Esophagus muscularis mucosa (tissue), 4 donors: ENCODE measurements at regions not wholly inside any gene's neighbourhood (a gene's known extent, or its start where the extent isn't known, plus 50 kb on each side); places are given as distances from the start of the nearest gene placed in this dataset.

Experiments used
- EP300 ChIP-seq: sonication (generic); formaldehyde crosslinking; IDR thresholded peaks from one replicate; pipeline ENCODE4 v1.6.1; 2017; ENCODE audit warnings: antibody characterized with exemption
- POLR2AphosphoS5 ChIP-seq, 2 donors: sonication (generic); formaldehyde crosslinking; IDR thresholded peaks; one replicate each; pipeline ENCODE4 v1.6.1; 2017; ENCODE audit warnings: antibody characterized with exemption in 2 of 2
- TF ChIP-seq, protein P1 (sequence below), 3 experiments: fragments of 200-600 bp in 2 of 3; fragments of 450-650 bp in 1 of 3; sonication (generic) in 2 of 3; IDR thresholded peaks; one replicate each; pipeline ENCODE4 v1.5.1; 2017 to 2019; ENCODE audit warnings: antibody characterized with exemption in 3 of 3, mild to moderate bottlenecking in 2 of 3, moderate library complexity in 1 of 3

DNA sequence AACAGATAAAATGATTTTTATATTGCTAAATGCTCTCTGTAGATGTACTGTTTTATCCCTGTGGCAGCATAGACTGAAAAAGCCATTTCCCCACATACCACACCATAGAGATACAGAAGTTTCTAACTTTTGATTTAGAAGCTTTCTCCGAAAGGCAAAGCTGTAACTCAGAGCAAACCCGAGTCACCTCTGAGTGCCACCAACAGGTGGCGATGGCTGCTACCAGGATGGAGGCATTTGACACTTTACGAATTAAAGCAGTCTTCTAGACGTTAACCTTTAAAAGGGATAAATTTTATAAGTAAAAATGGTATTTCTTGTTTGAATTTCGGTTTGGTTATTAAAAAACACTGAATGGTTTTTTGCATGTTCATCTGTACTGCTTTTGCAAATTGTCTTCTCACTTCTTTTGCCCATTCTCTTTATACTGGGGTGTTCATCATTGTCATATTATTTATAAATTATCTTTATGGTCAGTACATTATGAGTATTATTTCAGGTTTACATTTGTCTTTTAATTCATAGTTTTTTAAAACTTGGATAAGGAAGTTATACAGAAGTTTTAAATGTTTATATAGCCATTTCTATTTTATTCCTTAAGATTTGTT lies 201.0 kb upstream of the CEP162 start:
- TF ChIP-seq, protein P1, sequence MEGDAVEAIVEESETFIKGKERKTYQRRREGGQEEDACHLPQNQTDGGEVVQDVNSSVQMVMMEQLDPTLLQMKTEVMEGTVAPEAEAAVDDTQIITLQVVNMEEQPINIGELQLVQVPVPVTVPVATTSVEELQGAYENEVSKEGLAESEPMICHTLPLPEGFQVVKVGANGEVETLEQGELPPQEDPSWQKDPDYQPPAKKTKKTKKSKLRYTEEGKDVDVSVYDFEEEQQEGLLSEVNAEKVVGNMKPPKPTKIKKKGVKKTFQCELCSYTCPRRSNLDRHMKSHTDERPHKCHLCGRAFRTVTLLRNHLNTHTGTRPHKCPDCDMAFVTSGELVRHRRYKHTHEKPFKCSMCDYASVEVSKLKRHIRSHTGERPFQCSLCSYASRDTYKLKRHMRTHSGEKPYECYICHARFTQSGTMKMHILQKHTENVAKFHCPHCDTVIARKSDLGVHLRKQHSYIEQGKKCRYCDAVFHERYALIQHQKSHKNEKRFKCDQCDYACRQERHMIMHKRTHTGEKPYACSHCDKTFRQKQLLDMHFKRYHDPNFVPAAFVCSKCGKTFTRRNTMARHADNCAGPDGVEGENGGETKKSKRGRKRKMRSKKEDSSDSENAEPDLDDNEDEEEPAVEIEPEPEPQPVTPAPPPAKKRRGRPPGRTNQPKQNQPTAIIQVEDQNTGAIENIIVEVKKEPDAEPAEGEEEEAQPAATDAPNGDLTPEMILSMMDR (IDR thresholded peaks at IDR 0.05) = peak; percentile 64 to 76 (median 68)
- TF ChIP-seq POLR2AphosphoS5 (IDR thresholded peaks at IDR 0.05) = peak in 1 of 2 donors; percentile 36
- TF ChIP-seq EP300 = no peak
